Panc1 (cell line): ENCODE measurements at regions not wholly inside any gene's neighbourhood (a gene's known extent, or its start where the extent isn't known, plus 50 kb on each side); places are given as distances from the start of the nearest gene placed in this dataset.

Source experiments
- TF ChIP-seq, protein P1 (sequence below): fragments of 450-650 bp; IDR thresholded peaks from 2 replicates; pipeline ENCODE4 v1.5.1; 2017; ENCODE audit warnings: mild to moderate bottlenecking
- TF ChIP-seq, protein P2 (sequence below), 2 experiments: IDR thresholded peaks; 2 replicates each; pipeline ENCODE4 v1.6.1; 2011 to 2012; ENCODE audit warnings: low read depth in 2 of 2, control low read depth in 1 of 2, low read length in 1 of 2, mild to moderate bottlenecking in 1 of 2, moderate library complexity in 1 of 2; ENCODE audit not compliant: insufficient read depth in 1 of 2

DNA sequence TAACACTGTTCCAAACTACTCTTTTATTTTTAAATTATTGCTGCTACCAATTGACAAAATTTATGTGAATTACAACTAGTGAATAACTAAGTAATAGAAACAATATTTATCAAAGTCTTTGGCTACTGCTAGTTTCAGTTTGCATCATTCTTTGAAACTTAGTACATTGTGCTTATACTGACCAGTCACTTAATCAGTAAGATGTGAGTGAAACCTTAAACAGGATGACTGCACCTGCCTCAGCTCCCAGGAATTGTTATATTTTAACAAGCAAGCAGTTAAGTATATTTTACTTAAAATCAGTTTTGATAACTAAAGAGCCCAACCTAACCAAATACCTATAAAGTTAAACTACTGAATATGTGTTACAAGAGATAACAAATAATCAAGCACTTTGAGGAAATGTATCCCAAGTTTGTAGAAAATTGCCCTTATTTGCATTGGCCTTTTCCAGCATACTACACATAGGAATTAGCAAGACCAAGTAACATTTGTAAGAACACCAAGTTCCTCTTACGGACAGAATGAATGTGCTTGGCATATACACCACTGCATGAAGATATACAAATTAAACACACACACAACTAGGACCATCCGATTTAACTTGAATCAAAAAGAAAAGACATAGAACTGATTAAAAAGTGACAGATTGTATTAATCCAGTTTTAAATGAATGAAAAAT, 545.5 kb upstream of the DAB2 start:
- TF ChIP-seq, protein P1, sequence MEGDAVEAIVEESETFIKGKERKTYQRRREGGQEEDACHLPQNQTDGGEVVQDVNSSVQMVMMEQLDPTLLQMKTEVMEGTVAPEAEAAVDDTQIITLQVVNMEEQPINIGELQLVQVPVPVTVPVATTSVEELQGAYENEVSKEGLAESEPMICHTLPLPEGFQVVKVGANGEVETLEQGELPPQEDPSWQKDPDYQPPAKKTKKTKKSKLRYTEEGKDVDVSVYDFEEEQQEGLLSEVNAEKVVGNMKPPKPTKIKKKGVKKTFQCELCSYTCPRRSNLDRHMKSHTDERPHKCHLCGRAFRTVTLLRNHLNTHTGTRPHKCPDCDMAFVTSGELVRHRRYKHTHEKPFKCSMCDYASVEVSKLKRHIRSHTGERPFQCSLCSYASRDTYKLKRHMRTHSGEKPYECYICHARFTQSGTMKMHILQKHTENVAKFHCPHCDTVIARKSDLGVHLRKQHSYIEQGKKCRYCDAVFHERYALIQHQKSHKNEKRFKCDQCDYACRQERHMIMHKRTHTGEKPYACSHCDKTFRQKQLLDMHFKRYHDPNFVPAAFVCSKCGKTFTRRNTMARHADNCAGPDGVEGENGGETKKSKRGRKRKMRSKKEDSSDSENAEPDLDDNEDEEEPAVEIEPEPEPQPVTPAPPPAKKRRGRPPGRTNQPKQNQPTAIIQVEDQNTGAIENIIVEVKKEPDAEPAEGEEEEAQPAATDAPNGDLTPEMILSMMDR: no peak
- TF ChIP-seq, protein P2, sequence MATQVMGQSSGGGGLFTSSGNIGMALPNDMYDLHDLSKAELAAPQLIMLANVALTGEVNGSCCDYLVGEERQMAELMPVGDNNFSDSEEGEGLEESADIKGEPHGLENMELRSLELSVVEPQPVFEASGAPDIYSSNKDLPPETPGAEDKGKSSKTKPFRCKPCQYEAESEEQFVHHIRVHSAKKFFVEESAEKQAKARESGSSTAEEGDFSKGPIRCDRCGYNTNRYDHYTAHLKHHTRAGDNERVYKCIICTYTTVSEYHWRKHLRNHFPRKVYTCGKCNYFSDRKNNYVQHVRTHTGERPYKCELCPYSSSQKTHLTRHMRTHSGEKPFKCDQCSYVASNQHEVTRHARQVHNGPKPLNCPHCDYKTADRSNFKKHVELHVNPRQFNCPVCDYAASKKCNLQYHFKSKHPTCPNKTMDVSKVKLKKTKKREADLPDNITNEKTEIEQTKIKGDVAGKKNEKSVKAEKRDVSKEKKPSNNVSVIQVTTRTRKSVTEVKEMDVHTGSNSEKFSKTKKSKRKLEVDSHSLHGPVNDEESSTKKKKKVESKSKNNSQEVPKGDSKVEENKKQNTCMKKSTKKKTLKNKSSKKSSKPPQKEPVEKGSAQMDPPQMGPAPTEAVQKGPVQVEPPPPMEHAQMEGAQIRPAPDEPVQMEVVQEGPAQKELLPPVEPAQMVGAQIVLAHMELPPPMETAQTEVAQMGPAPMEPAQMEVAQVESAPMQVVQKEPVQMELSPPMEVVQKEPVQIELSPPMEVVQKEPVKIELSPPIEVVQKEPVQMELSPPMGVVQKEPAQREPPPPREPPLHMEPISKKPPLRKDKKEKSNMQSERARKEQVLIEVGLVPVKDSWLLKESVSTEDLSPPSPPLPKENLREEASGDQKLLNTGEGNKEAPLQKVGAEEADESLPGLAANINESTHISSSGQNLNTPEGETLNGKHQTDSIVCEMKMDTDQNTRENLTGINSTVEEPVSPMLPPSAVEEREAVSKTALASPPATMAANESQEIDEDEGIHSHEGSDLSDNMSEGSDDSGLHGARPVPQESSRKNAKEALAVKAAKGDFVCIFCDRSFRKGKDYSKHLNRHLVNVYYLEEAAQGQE (IDR thresholded peaks at IDR 0.05; ENCODE audit: insufficient read depth in 1 of 2, low read depth in 2 of 2, low read length in 1 of 2): no peak
